ENCODE measurements at regions not wholly inside any gene's neighbourhood (a gene's known extent, or its start where the extent isn't known, plus 50 kb on each side); places are given as distances from the start of the nearest gene placed in this dataset.

DNA sequence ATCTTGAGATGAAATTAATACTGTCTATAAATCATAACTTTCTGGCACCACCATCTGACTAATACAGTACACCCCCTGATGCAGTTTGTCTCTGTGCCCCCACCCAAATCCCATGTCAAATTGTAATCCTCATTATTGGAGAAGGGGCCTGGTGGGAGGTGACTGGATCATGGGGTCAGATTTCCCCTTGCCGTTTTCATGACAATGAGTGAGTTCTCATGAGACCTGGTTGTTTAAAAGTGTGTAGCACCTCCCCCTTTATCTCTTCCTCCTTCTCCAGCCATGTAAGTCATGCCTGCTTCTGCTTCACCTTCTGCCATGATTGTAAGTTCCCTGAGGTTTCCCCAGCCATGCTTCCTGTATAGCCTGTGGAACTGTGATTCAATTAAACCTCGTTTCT, 78.7 kb upstream of the CDH6 start:
- Histone ChIP-seq H3K27ac (ENCODE audit: low read depth, low read length) (no peak overlapping the region), H4K20me1 (ENCODE audit: insufficient read depth, low read length) (no peaks in the 10 kb centered on the region), H3K4me3 (ENCODE audit: insufficient read depth, low read length) (no peak overlapping the region), H3K79me2 (ENCODE audit: insufficient read depth, low read length) (no peaks in the 10 kb centered on the region), H3K27me3 (ENCODE audit: insufficient read depth, low read length) (no peaks in the 10 kb centered on the region), H3K4me1 (ENCODE audit: insufficient read depth, low read length) (no peaks in the 10 kb centered on the region), H2AFZ (ENCODE audit: low read length) (no peak overlapping the region), H3K36me3 (ENCODE audit: insufficient read depth, low read length) (no peaks in the 10 kb centered on the region), H3K4me2 (ENCODE audit: insufficient read depth, low read length) (no peak overlapping the region), H3K9me3 (ENCODE audit: low read depth, low read length) (no peaks in the 10 kb centered on the region)
- TF ChIP-seq, protein P1, sequence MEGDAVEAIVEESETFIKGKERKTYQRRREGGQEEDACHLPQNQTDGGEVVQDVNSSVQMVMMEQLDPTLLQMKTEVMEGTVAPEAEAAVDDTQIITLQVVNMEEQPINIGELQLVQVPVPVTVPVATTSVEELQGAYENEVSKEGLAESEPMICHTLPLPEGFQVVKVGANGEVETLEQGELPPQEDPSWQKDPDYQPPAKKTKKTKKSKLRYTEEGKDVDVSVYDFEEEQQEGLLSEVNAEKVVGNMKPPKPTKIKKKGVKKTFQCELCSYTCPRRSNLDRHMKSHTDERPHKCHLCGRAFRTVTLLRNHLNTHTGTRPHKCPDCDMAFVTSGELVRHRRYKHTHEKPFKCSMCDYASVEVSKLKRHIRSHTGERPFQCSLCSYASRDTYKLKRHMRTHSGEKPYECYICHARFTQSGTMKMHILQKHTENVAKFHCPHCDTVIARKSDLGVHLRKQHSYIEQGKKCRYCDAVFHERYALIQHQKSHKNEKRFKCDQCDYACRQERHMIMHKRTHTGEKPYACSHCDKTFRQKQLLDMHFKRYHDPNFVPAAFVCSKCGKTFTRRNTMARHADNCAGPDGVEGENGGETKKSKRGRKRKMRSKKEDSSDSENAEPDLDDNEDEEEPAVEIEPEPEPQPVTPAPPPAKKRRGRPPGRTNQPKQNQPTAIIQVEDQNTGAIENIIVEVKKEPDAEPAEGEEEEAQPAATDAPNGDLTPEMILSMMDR (IDR thresholded peaks at IDR 0.05; ENCODE audit: extremely low read depth, low read depth, low read length), result no peak
- DNase-seq (ENCODE audit: insufficient read length, low spot score, missing footprints), result no peak

DNA sequence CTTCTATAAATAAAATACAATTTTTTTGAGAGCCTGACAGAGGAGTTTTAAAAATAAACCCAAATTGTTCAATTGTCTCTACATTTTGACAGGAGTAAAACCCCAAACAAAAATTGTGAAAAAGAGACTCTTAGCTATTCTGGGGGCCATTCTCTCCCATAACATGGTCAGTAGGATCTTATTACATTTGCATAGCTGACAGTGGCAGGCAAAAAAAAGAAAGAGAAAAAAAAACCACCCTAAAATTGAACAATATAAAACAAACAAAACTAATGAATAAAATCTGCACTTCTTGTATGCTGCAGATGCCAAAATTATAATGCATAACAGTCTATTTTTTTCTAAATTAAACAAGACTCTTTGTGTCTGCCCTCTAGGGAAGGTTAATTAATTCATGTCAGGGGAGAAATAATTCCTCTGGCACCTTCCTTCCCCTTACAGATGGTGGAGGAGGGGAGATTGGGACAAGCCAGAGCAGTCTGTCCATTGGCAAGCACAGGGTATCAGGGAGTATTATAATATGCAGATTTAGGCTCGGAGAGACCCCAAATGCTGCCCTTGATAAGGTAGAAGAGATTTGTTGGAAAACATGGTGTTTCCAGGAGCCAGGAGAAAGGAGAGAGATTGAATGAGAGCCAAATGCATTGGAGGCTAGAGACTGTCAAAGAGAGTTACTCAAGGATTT, 79.7 kb upstream of the CDH6 start:
- H3K79me2 ChIP-seq (ENCODE audit: insufficient read depth, low read length), result no peaks in the 10 kb centered on the region
- H3K27ac ChIP-seq (ENCODE audit: low read depth, low read length), result no peak overlapping the region
- no peak overlapping the region for H2AFZ ChIP-seq (ENCODE audit: low read length)
- no peaks in the 10 kb centered on the region for H3K9me3 ChIP-seq (ENCODE audit: low read depth, low read length)
- H3K4me2 ChIP-seq (ENCODE audit: insufficient read depth, low read length), result no peak overlapping the region
- no peaks in the 10 kb centered on the region for H3K4me1 ChIP-seq (ENCODE audit: insufficient read depth, low read length)
- H3K27me3 ChIP-seq (ENCODE audit: insufficient read depth, low read length), result no peaks in the 10 kb centered on the region
- no peaks in the 10 kb centered on the region for H3K36me3 ChIP-seq (ENCODE audit: insufficient read depth, low read length)
- TF ChIP-seq, protein P1 (IDR thresholded peaks at IDR 0.05; ENCODE audit: extremely low read depth, low read depth, low read length), result no peak
- no peaks in the 10 kb centered on the region for H4K20me1 ChIP-seq (ENCODE audit: insufficient read depth, low read length)
- DNase-seq (ENCODE audit: insufficient read length, low spot score, missing footprints), result no peak
- H3K4me3 ChIP-seq (ENCODE audit: insufficient read depth, low read length), result no peak overlapping the region

- H4K20me1 ChIP-seq (ENCODE audit: insufficient read depth, low read length), result no peaks in the 10 kb centered on the region
- H3K4me3 ChIP-seq (ENCODE audit: insufficient read depth, low read length), result no peak overlapping the region
- TF ChIP-seq, protein P1 (IDR thresholded peaks at IDR 0.05; ENCODE audit: extremely low read depth, low read depth, low read length), result no peak
- no peaks in the 10 kb centered on the region for H3K79me2 ChIP-seq (ENCODE audit: insufficient read depth, low read length)
- no peaks in the 10 kb centered on the region for H3K9me3 ChIP-seq (ENCODE audit: low read depth, low read length)
- no peak overlapping the region for H3K4me2 ChIP-seq (ENCODE audit: insufficient read depth, low read length)
- H3K4me1 ChIP-seq (ENCODE audit: insufficient read depth, low read length), result no peaks in the 10 kb centered on the region
- no peaks in the 10 kb centered on the region for H3K36me3 ChIP-seq (ENCODE audit: insufficient read depth, low read length)
- no peak overlapping the region for H2AFZ ChIP-seq (ENCODE audit: low read length)
- DNase-seq (ENCODE audit: insufficient read length, low spot score, missing footprints), result no peak
- no peak overlapping the region for H3K27ac ChIP-seq (ENCODE audit: low read depth, low read length)
- H3K27me3 ChIP-seq (ENCODE audit: insufficient read depth, low read length), result no peaks in the 10 kb centered on the region
These were observed 80.4 kb upstream of the CDH6 start for GRCh38 chr5:31113101-31113500.

GRCh38 chr5:31107091-31107518, 86.4 kb upstream of the CDH6 start:
- H3K4me2 ChIP-seq (ENCODE audit: insufficient read depth, low read length), result no peak overlapping the region

More at GRCh38 chr5:31107091-31107518, 86.4 kb upstream of the CDH6 start:
- Histone ChIP-seq H3K79me2 (ENCODE audit: insufficient read depth, low read length) (no peaks in the 10 kb centered on the region), H3K27ac (ENCODE audit: low read depth, low read length) (no peak overlapping the region), H4K20me1 (ENCODE audit: insufficient read depth, low read length) (no peaks in the 10 kb centered on the region), H3K36me3 (ENCODE audit: insufficient read depth, low read length) (no peaks in the 10 kb centered on the region), H3K27me3 (ENCODE audit: insufficient read depth, low read length) (no peaks in the 10 kb centered on the region), H3K4me3 (ENCODE audit: insufficient read depth, low read length) (no peak overlapping the region), H3K9me3 (ENCODE audit: low read depth, low read length) (no peaks in the 10 kb centered on the region), H3K4me1 (ENCODE audit: insufficient read depth, low read length) (no peaks in the 10 kb centered on the region), H2AFZ (ENCODE audit: low read length) (no peak overlapping the region)
- DNase-seq (ENCODE audit: insufficient read length, low spot score, missing footprints), result no peak
- TF ChIP-seq, protein P1 (IDR thresholded peaks at IDR 0.05; ENCODE audit: extremely low read depth, low read depth, low read length), result no peak

Data from osteoblast (primary cell).